A673 (cell line): ENCODE measurements at regions not wholly inside any gene's neighbourhood (a gene's known extent, or its start where the extent isn't known, plus 50 kb on each side); places are given as distances from the start of the nearest gene placed in this dataset.

Experiments used
- BruUV-seq: library from RNA; stranded (reverse); fragments of 400-500 nt; replicated peaks from 2 replicates; lab custom pipeline; 2021; lab: Mats Ljungman, UMichigan
- CTCF ChIA-PET: fragments of 300-600 bp; sonication (Branson Sonifier 250); formaldehyde crosslinking; loops from one replicate; lab custom pipeline; 2022; ENCODE audit warnings: antibody characterized with exemption; lab: Charles Lee
- POLR2A ChIA-PET: fragments of 300-600 bp; sonication (Branson Sonifier 250); formaldehyde crosslinking; loops from one replicate; lab custom pipeline; 2022; ENCODE audit warnings: antibody characterized with exemption; ENCODE audit not compliant: low non-redundant PET; lab: Charles Lee
- DNase-seq: peaks from one replicate; pipeline ENCODE4 v3.0.0-alpha.2; 2015; ENCODE audit warnings: low spot score
- H3K27ac ChIP-seq: fragments of 200-600 bp; sonication (generic); 2 replicates; pipeline ENCODE4 v1.5.1; 2016; ENCODE audit warnings: mixed run types, low read depth, mild to moderate bottlenecking, mixed read lengths, antibody characterized with exemption, low read length; ENCODE audit not compliant: poor library complexity, severe bottlenecking
- H3K27me3 ChIP-seq: fragments of 200-600 bp; sonication (generic); replicated peaks from 2 replicates; pipeline ENCODE4 v1.6.1; 2017; ENCODE audit warnings: mixed run types, low read depth, mild to moderate bottlenecking, mixed read lengths, antibody characterized with exemption, low read length; ENCODE audit not compliant: insufficient read depth, poor library complexity
- H3K36me3 ChIP-seq: fragments of 200-600 bp; sonication (generic); 2 replicates; pipeline ENCODE4 v1.6.1; 2016; ENCODE audit warnings: mixed run types, mild to moderate bottlenecking, mixed read lengths, antibody characterized with exemption, low read length; ENCODE audit not compliant: insufficient read depth, poor library complexity, severe bottlenecking
- H3K4me1 ChIP-seq: fragments of 200-600 bp; sonication (generic); 2 replicates; pipeline ENCODE4 v1.6.1; 2017; ENCODE audit warnings: mixed run types, mild to moderate bottlenecking, mixed read lengths, antibody characterized with exemption, low read length; ENCODE audit not compliant: insufficient read depth, poor library complexity, severe bottlenecking
- H3K4me3 ChIP-seq: fragments of 200-600 bp; sonication (generic); 2 replicates; pipeline ENCODE4 v1.5.1; 2016; ENCODE audit warnings: low read depth, mixed run types, mild to moderate bottlenecking, mixed read lengths, low read length; ENCODE audit not compliant: poor library complexity, severe bottlenecking
- H3K9me3 ChIP-seq: fragments of 200-600 bp; sonication (generic); 2 replicates; pipeline ENCODE4 v1.6.1; 2016; ENCODE audit warnings: mixed run types, low read depth, mild to moderate bottlenecking, mixed read lengths, antibody characterized with exemption, low read length; ENCODE audit not compliant: poor library complexity, severe bottlenecking
- CTCF ChIP-seq: fragments of 300-800, 200-600 bp; sonication (generic); conservative IDR thresholded peaks from 2 replicates; pipeline ENCODE4 v1.5.1; 2017; ENCODE audit warnings: low read depth, mild to moderate bottlenecking, antibody characterized with exemption, low read length, moderate library complexity, mixed read lengths
- EZH2 ChIP-seq: fragments of 200-600 bp; sonication (generic); IDR thresholded peaks from 2 replicates; pipeline ENCODE4 v1.6.1; 2017; ENCODE audit warnings: borderline replicate concordance, low read depth, mild to moderate bottlenecking, mixed read lengths, antibody characterized with exemption, low read length; ENCODE audit not compliant: poor library complexity, severe bottlenecking
- intact Hi-C: fragments of 100-400 bp; cut with micrococcal nuclease; formaldehyde crosslinking; loops from one replicate; pipeline ENCODE4 v1.10.0; 2022; ENCODE audit not compliant: unreplicated experiment

- H3K4me1 ChIP-seq, result no peaks in the 10 kb centered on the region
- intact Hi-C loops, result no loop called here
- TF ChIP-seq EZH2, result no peak
- no peak for TF ChIP-seq CTCF
- no peaks in the 10 kb centered on the region for H3K36me3 ChIP-seq
- ChIA-PET POLR2A (no interaction called here), CTCF (no interaction called here)
- H3K27ac ChIP-seq, result no peak overlapping the region
- H3K4me3 ChIP-seq, result no peak overlapping the region
- no peaks in the 10 kb centered on the region for H3K9me3 ChIP-seq
- H3K27me3 ChIP-seq, result peaks cover 4% of the 10 kb centered on the region
- no peak for DNase-seq
- BruUV-seq, result no TSS peak
Measured at GRCh38 chr13:94776300-94776699, 64.0 kb upstream of the SOX21 start.

GRCh38 chr13:94765814-94766213 lies 53.5 kb upstream of the SOX21 start:
- TF ChIP-seq EZH2, result no peak
- TF ChIP-seq CTCF, result no peak

GRCh38 chr13:94764576-94765321 lies 52.4 kb upstream of the SOX21 start:
- intact Hi-C loops, result no loop called here

More at GRCh38 chr13:94765814-94766213, 53.5 kb upstream of the SOX21 start:
- Histone ChIP-seq H3K27me3 (peaks cover 7% of the 10 kb centered on the region), H3K27ac (no peak overlapping the region), H3K9me3 (no peaks in the 10 kb centered on the region), H3K36me3 (no peaks in the 10 kb centered on the region), H3K4me1 (no peaks in the 10 kb centered on the region), H3K4me3 (no peak overlapping the region)
- intact Hi-C loops, result no loop called here
- DNase-seq, result no peak
- ChIA-PET POLR2A (no interaction called here), CTCF (no interaction called here)
- no TSS peak for BruUV-seq

More at GRCh38 chr13:94764576-94765321, 52.4 kb upstream of the SOX21 start:
- H3K9me3 ChIP-seq, result no peaks in the 10 kb centered on the region
- no TSS peak for BruUV-seq
- H3K27me3 ChIP-seq, result peaks cover 13% of the 10 kb centered on the region
- no peak for DNase-seq
- no peak overlapping the region for H3K27ac ChIP-seq
- POLR2A ChIA-PET, result no interaction called here
- no peak overlapping the region for H3K4me3 ChIP-seq
- H3K4me1 ChIP-seq, result no peaks in the 10 kb centered on the region
- CTCF ChIA-PET, result no interaction called here
- H3K36me3 ChIP-seq, result no peaks in the 10 kb centered on the region
- TF ChIP-seq EZH2, result no peak
- no peak for TF ChIP-seq CTCF
